ENCODE measurements at regions not wholly inside any gene's neighbourhood (a gene's known extent, or its start where the extent isn't known, plus 50 kb on each side); places are given as distances from the start of the nearest gene placed in this dataset.

DNA sequence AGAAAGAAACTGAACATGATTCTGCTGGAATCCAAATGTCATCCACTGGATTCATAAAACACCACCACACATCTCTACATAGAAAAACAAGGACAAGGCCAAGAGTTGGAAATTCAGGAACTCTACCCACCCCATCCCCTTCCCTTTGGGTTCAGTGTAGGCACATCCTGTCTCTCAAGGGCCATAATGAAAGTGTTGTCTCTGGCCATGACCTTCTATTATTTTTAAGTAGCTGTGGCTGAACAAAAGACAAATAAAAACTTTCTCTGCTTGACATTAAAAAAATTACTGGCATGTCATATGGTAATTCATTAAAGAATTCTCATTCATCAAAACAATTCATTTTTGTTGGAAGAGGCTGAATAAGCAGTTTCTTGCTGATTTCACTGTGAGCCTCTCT, 54.9 kb upstream of the ZBTB18 start:
- no peak overlapping the region for H3K27ac Mint-ChIP-seq (ENCODE audit: low read depth)
- no peak for DNase-seq (ENCODE audit: low spot score in 2 of 2)
- H3K27me3 Mint-ChIP-seq, result peaks cover 11% of the 10 kb centered on the region
- H3K36me3 Mint-ChIP-seq (ENCODE audit: insufficient read depth), result no peaks in the 10 kb centered on the region
- H3K9me3 Mint-ChIP-seq, result no peaks in the 10 kb centered on the region
- ATAC-seq (replicated peaks; ENCODE audit: extremely low read depth, poor library complexity, severe bottlenecking), result no peak
- H3K4me3 Mint-ChIP-seq, result no peak overlapping the region
- no peaks in the 10 kb centered on the region for H3K4me1 Mint-ChIP-seq

DNA sequence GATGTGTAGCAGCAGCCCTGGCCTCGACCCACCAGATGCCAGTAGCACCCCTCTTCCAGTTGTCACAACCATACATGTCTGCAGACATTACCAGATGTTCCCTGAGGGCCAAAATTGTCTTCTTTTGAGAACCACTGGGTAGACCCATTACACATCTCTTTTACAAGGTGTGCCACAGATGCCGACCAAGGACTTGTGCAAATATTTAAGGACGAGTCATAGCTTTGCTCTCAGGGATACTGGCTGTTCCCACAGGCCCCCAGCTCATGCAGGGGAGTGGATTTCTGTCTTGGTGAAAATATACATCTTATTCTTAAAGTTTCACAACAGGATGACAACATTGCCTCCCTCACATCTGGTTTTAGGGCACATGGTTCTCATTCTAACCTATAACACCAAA, 59.4 kb upstream of the ZBTB18 start:
- Mint-ChIP-seq H3K36me3 (ENCODE audit: insufficient read depth) (no peaks in the 10 kb centered on the region), H3K9me3 (peaks cover 5% of the 10 kb centered on the region), H3K27ac (ENCODE audit: low read depth) (no peak overlapping the region), H3K27me3 (peaks cover 37% of the 10 kb centered on the region), H3K4me3 (no peak overlapping the region), H3K4me1 (no peaks in the 10 kb centered on the region)
- DNase-seq (ENCODE audit: low spot score in 2 of 2) (no peak), ATAC-seq (replicated peaks; ENCODE audit: extremely low read depth, poor library complexity, severe bottlenecking) (no peak)

DNA sequence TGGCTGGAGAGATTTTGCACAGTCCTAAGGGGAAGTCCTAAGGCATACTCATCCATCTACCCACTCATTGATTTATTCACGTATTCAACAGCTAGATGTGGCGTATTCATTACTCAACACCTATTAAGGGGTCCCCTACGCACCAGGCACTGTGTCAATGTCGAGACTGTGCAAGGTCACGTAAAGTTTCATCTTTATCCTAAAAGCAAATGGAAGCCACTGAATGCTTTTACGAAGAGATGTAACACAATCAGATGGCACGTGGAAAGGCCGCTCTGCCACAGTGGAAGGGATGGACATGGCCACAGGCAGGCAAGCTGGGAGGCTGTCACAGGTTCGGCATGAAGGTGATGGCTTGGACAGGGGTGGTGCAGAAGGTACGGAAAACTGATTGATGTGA, 66.3 kb upstream of the ZBTB18 start:
- H3K4me1 Mint-ChIP-seq, result no peaks in the 10 kb centered on the region
- H3K36me3 Mint-ChIP-seq (ENCODE audit: insufficient read depth), result no peaks in the 10 kb centered on the region
- peaks cover 58% of the 10 kb centered on the region for H3K27me3 Mint-ChIP-seq
- ATAC-seq (replicated peaks; ENCODE audit: extremely low read depth, poor library complexity, severe bottlenecking) (no peak), DNase-seq (ENCODE audit: low spot score in 2 of 2) (no peak)
- H3K27ac Mint-ChIP-seq (ENCODE audit: low read depth), result no peak overlapping the region
- H3K9me3 Mint-ChIP-seq, result peaks cover under 1% of the 10 kb centered on the region
- no peak overlapping the region for H3K4me3 Mint-ChIP-seq

DNA sequence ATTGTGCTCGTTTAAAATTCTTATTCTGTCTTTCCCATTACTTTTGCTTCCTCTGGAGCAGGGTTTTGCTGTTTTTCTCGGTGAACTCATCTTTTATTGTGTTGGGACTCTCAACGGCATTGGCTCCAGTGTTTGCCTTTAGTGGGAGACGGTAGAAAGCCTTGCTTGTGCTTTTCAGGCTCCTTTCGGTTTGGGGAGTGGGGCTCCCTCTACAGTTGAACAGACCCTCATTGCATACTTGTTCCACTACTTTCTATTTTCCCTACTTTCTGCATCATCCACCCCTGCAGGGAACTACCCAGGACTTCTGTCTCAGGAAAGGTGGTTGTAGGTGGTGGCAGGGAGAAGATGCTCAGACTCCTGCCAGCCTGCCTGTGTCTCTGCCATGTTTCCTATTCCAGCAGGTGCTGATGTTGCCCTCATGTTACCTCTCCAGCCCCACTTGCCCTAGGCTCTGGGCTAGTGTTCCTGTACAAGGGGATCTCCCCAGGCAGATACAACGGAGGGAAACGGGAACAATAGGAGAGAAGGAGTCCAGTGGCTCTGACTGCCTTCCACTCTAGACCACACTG, 68.5 kb upstream of the ZBTB18 start:
- Mint-ChIP-seq H3K4me1 (no peaks in the 10 kb centered on the region), H3K27ac (ENCODE audit: low read depth) (no peak overlapping the region), H3K36me3 (ENCODE audit: insufficient read depth) (no peaks in the 10 kb centered on the region), H3K9me3 (no peaks in the 10 kb centered on the region), H3K4me3 (no peak overlapping the region), H3K27me3 (peaks cover 56% of the 10 kb centered on the region)
- ATAC-seq (replicated peaks; ENCODE audit: extremely low read depth, poor library complexity, severe bottlenecking) (no peak), DNase-seq (ENCODE audit: low spot score in 2 of 2) (no peak)

DNA sequence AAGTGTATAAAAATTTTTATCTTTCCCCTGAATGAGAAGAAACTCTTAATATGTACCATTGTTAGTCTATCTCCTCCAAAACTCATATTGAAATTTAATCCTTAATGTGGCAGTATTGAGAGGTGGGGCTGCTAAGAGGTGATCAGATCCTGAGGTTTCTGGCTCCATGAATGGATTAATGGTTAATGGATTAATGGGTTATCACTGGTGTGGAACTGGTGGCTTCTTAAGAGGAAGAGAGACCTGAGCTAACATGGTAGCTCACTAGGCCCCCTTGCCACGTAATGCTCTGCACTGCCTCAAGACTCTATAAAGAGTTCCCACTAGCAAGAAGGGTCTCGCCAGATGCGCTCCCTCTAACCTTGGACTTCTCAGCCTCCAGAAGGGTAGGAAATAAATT, 70.6 kb upstream of the ZBTB18 start:
- H3K27ac Mint-ChIP-seq (ENCODE audit: low read depth), result no peak overlapping the region
- no peak for ATAC-seq (replicated peaks; ENCODE audit: extremely low read depth, poor library complexity, severe bottlenecking)
- no peaks in the 10 kb centered on the region for H3K4me1 Mint-ChIP-seq
- no peaks in the 10 kb centered on the region for H3K36me3 Mint-ChIP-seq (ENCODE audit: insufficient read depth)
- H3K9me3 Mint-ChIP-seq, result no peaks in the 10 kb centered on the region
- H3K27me3 Mint-ChIP-seq, result peaks cover 44% of the 10 kb centered on the region
- H3K4me3 Mint-ChIP-seq, result no peak overlapping the region
- DNase-seq (ENCODE audit: low spot score in 2 of 2), result no peak

DNA sequence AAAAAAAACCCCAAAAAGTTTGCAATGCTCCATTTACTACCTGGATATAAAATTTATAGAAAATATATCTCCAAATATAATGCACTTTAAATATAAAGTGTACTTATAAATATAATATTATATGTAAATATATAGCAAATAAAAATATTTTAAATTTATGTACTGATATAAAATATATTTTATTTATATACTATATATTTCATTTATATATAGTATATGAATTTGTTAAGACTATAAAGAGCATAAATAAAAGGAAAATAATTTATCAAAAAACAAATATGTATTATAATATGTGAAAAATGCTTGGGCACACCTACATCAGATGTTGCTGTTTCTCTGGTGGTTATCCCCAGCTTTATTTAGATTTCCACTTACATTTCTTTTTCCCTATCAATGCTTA, 71.0 kb upstream of the ZBTB18 start:
- DNase-seq (ENCODE audit: low spot score in 2 of 2), result no peak
- no peak for ATAC-seq (replicated peaks; ENCODE audit: extremely low read depth, poor library complexity, severe bottlenecking)
- H3K27me3 Mint-ChIP-seq, result peaks cover 40% of the 10 kb centered on the region
- no peak overlapping the region for H3K4me3 Mint-ChIP-seq
- no peaks in the 10 kb centered on the region for H3K36me3 Mint-ChIP-seq (ENCODE audit: insufficient read depth)
- no peaks in the 10 kb centered on the region for H3K9me3 Mint-ChIP-seq
- H3K27ac Mint-ChIP-seq (ENCODE audit: low read depth), result no peak overlapping the region
- no peaks in the 10 kb centered on the region for H3K4me1 Mint-ChIP-seq

DNA sequence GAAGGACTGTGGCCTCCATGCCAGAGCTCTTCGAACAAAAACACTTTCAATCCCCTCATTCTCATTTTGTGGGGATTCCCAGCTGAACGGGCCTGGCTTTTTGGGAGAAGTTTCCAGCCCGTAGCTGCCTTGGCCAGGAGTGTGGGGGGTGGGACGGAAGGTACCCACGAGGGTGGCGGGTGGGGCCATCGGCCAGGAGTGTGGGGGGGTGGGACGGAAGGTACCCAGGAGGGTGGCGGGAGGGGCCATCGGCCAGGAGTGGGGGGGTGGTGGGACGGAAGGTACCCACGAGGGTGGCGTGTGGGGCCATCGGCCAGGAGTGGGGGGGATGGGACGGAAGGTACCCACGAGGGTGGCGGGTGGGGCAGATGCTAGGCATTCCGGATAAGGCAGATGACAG, 71.7 kb upstream of the ZBTB18 start:
- Mint-ChIP-seq H3K27me3 (peaks cover 33% of the 10 kb centered on the region), H3K36me3 (ENCODE audit: insufficient read depth) (no peaks in the 10 kb centered on the region), H3K4me1 (no peaks in the 10 kb centered on the region), H3K4me3 (no peak overlapping the region), H3K9me3 (no peaks in the 10 kb centered on the region), H3K27ac (ENCODE audit: low read depth) (no peak overlapping the region)
- no peak for ATAC-seq (replicated peaks; ENCODE audit: extremely low read depth, poor library complexity, severe bottlenecking)
- DNase-seq (ENCODE audit: low spot score in 2 of 2), result no peak

DNA sequence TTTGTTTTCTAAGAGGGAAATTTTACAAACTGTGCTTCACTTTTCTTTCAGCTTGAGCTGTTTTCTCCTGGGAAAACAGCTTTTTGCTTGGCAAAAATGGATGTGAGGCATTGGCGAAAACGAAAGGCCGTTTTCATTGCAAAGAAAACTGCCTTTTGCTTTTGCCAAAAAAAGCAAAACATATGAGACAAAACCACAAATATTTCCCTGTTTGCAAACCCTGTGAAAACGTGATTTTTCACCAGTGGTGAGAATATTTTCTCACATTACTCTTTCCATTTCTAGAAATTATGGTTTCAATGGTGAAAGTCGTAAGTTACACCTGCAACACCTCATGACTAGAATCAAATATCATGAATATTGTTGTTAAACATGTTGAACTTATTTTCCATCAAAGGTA, 74.0 kb upstream of the ZBTB18 start:
- DNase-seq (ENCODE audit: low spot score in 2 of 2) (no peak), ATAC-seq (replicated peaks; ENCODE audit: extremely low read depth, poor library complexity, severe bottlenecking) (no peak)
- Mint-ChIP-seq H3K27ac (ENCODE audit: low read depth) (no peak overlapping the region), H3K4me3 (no peak overlapping the region), H3K4me1 (no peaks in the 10 kb centered on the region), H3K27me3 (peaks cover 28% of the 10 kb centered on the region), H3K36me3 (ENCODE audit: insufficient read depth) (no peaks in the 10 kb centered on the region), H3K9me3 (no peaks in the 10 kb centered on the region)

DNA sequence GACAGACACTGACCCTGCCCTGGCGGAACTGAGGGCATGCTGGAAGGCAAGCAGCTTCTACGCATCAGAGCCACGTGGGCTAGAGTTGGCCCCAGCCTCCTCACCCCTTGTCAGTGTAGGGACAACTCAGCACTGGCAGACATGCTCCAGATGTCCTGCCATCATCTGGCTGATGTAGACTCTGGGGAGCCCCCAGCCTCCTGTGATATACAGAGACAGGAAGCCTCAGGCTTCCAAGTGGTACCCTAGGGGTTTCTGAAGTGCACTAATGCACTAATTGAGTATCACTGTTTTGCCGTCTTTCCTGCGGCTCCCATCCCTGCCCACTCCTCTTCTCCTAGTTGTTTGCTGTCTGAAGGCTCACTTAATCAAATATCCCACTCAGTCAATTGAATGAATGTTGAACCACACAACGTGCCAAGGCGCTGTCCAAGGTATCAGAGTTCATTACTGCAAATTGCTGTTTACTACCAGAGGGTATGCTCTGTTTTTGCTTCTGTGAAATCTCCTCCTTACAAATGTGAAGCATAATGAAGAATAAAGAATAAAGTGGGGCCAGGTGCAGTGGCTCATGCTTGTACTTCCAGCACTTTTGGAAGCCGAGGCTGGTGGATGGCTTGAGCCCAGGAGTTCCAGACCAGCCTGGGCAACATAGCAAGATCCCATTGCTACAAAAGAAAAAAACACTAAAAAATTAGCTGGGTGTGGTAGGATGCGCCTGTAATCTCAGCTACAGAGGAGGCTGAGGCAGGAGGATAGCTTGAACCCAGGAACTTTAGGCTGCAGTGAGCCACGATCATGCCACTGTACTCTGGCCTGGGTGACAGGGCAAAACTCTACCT, 76.4 kb upstream of the ZBTB18 start:
- H3K27me3 Mint-ChIP-seq, result peaks cover 45% of the 10 kb centered on the region
- H3K36me3 Mint-ChIP-seq (ENCODE audit: insufficient read depth), result no peaks in the 10 kb centered on the region
- no peak for DNase-seq (ENCODE audit: low spot score in 2 of 2)
- no peaks in the 10 kb centered on the region for H3K9me3 Mint-ChIP-seq
- no peak overlapping the region for H3K4me3 Mint-ChIP-seq
- H3K4me1 Mint-ChIP-seq, result no peaks in the 10 kb centered on the region
- H3K27ac Mint-ChIP-seq (ENCODE audit: low read depth), result no peak overlapping the region
- ATAC-seq (replicated peaks; ENCODE audit: extremely low read depth, poor library complexity, severe bottlenecking), result no peak

DNA sequence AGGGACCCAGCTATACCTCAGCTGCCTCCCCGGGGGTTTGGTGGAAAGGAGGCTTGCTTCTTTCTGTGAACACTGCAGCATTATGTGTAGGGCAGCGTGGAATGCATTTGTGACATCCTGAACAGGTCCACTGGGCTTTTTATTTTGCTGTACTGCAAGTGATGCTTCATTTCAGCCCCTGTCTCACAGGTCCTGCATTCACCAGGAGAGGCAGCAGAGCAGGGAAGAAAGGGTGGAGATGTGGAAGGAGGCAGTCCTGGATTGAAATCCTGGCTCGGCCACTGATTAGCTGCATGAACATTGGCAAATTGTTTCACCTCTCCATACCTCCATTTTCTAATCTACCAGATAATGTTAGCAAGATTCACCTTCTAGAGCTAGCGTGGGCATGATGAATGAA, 77.9 kb upstream of the ZBTB18 start:
- H3K4me3 Mint-ChIP-seq, result no peak overlapping the region
- no peaks in the 10 kb centered on the region for H3K4me1 Mint-ChIP-seq
- no peaks in the 10 kb centered on the region for H3K36me3 Mint-ChIP-seq (ENCODE audit: insufficient read depth)
- H3K27me3 Mint-ChIP-seq, result peaks cover 46% of the 10 kb centered on the region
- ATAC-seq (replicated peaks; ENCODE audit: extremely low read depth, poor library complexity, severe bottlenecking) (no peak), DNase-seq (ENCODE audit: low spot score in 2 of 2) (no peak)
- no peaks in the 10 kb centered on the region for H3K9me3 Mint-ChIP-seq
- H3K27ac Mint-ChIP-seq (ENCODE audit: low read depth), result no peak overlapping the region

DNA sequence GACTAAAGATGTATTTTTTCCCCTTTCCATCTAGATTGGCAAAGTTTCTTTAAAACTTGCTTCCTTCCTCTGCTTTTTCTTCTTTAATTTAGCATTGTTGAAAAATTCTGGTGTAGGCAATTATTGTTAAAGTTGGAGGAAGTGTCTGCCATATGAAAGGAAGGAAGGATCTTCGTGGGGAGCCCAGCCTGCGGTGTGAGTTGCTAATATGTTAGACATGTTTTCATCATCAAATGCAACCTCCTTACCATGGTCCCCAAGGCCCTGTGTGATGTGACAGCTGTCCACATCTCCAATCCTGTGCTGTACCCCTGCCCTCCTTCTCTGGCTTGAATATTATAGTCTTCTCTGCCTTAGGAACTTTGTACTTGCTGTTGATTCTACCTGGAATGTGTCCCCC, 81.0 kb upstream of the ZBTB18 start:
- no peaks in the 10 kb centered on the region for H3K9me3 Mint-ChIP-seq
- no peaks in the 10 kb centered on the region for H3K36me3 Mint-ChIP-seq (ENCODE audit: insufficient read depth)
- H3K27ac Mint-ChIP-seq (ENCODE audit: low read depth), result no peak overlapping the region
- H3K4me1 Mint-ChIP-seq, result no peaks in the 10 kb centered on the region
- no peak overlapping the region for H3K4me3 Mint-ChIP-seq
- no peak for DNase-seq (ENCODE audit: low spot score in 2 of 2)
- peaks cover 44% of the 10 kb centered on the region for H3K27me3 Mint-ChIP-seq
- ATAC-seq (replicated peaks; ENCODE audit: extremely low read depth, poor library complexity, severe bottlenecking), result no peak

DNA sequence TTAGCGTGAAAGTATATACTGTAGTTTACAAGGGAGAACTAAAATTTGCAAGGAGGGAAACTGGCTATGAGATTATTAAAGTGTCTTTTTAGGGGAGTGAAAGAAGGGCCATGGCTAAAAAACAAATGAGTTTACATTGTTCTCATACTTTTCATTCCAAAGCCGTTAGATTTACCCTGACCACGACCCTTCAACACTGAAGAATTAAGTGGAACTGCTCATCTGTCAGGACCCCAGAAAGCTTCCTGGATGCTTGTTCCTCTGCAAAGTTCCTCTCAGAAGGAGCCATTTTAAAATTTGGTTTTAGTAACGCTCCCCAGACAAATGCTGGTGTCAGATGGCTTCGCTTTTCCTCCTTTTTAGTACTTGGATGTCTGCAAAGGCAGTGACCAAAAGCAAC, 82.7 kb upstream of the ZBTB18 start:
- Mint-ChIP-seq H3K27ac (ENCODE audit: low read depth) (no peak overlapping the region), H3K9me3 (no peaks in the 10 kb centered on the region), H3K27me3 (peaks cover 48% of the 10 kb centered on the region), H3K4me1 (no peaks in the 10 kb centered on the region), H3K4me3 (no peak overlapping the region), H3K36me3 (ENCODE audit: insufficient read depth) (no peaks in the 10 kb centered on the region)
- no peak for ATAC-seq (replicated peaks; ENCODE audit: extremely low read depth, poor library complexity, severe bottlenecking)
- DNase-seq (ENCODE audit: low spot score in 2 of 2), result no peak

DNA sequence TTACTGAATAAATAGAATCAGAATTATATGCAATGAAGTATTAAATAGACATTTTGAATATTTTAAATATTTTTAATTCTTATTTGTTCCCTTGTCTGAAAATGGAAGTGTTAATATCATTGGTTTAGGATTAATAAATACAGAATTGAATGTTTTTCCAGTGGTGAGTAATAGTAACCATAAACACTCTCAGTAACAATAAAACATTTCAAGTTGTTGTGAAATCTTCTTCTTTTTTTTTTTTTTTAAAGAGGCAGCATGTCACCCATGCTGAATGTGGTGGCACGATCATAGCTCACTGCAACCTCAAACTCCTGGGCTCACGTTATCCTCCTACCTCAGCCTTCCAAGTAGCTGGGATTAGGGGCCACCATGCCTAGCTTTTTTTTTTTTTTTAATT, 86.2 kb upstream of the ZBTB18 start:
- Mint-ChIP-seq H3K36me3 (ENCODE audit: insufficient read depth) (no peaks in the 10 kb centered on the region), H3K27me3 (peaks cover 28% of the 10 kb centered on the region), H3K27ac (ENCODE audit: low read depth) (no peak overlapping the region), H3K4me1 (no peaks in the 10 kb centered on the region), H3K9me3 (no peaks in the 10 kb centered on the region), H3K4me3 (no peak overlapping the region)
- ATAC-seq (replicated peaks; ENCODE audit: extremely low read depth, poor library complexity, severe bottlenecking) (no peak), DNase-seq (ENCODE audit: low spot score in 2 of 2) (no peak)
